Gastroesophageal sphincter (tissue), 3 donors: ENCODE measurements at regions not wholly inside any gene's neighbourhood (a gene's known extent, or its start where the extent isn't known, plus 50 kb on each side); places are given as distances from the start of the nearest gene placed in this dataset.

Experiments used
- EP300 ChIP-seq: sonication (generic); formaldehyde crosslinking; IDR thresholded peaks from one replicate; pipeline ENCODE4 v1.6.1; 2017; ENCODE audit warnings: antibody characterized with exemption, mild to moderate bottlenecking
- POLR2AphosphoS5 ChIP-seq: sonication (generic); formaldehyde crosslinking; IDR thresholded peaks from one replicate; pipeline ENCODE4 v1.6.1; 2017; ENCODE audit warnings: antibody characterized with exemption
- TF ChIP-seq, protein P1 (sequence below), 4 experiments: fragments of 200-600 bp in 2 of 4; fragments of 450-650 bp in 2 of 4; sonication (generic) in 1 of 4; IDR thresholded peaks; one replicate each; pipeline ENCODE4 v1.5.1; 2017 to 2019; ENCODE audit warnings: antibody characterized with exemption in 4 of 4, mild to moderate bottlenecking in 2 of 4, moderate library complexity in 2 of 4

DNA sequence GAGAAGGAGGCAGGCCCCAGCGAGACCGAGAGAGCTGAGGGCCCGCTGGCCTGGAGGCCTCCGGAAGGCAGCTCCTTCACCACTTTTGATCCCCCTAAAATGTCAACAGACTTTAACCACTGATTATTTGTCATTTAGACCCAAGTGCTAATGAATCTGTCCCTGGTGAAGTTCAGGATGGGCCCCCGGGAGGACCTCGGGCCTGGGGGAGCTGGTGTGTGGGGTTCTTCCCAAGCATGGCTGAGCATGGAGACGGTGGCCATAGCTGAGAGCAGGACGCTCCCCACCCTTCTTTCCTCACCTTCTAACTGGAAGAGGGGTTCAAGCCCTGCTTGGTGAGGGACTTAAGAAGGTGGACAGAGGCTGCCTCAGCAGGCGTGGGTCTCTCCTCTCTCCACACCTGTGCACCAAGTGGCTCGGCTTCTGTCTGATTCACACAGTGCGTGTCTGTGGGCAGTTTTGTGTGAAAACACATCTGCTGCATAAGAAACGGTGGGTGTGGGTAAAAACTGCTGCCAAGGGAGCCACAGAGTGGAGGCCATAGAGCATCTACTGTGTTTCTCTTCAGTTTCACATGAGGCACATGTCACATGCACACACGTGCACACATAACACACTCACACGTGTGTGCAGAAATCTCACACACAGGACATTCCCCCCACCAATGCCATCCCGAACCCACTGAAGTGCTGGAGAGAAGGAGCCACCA, 53.5 kb upstream of the VIPR2 start:
- no peak for TF ChIP-seq POLR2AphosphoS5
- TF ChIP-seq, protein P1, sequence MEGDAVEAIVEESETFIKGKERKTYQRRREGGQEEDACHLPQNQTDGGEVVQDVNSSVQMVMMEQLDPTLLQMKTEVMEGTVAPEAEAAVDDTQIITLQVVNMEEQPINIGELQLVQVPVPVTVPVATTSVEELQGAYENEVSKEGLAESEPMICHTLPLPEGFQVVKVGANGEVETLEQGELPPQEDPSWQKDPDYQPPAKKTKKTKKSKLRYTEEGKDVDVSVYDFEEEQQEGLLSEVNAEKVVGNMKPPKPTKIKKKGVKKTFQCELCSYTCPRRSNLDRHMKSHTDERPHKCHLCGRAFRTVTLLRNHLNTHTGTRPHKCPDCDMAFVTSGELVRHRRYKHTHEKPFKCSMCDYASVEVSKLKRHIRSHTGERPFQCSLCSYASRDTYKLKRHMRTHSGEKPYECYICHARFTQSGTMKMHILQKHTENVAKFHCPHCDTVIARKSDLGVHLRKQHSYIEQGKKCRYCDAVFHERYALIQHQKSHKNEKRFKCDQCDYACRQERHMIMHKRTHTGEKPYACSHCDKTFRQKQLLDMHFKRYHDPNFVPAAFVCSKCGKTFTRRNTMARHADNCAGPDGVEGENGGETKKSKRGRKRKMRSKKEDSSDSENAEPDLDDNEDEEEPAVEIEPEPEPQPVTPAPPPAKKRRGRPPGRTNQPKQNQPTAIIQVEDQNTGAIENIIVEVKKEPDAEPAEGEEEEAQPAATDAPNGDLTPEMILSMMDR (IDR thresholded peaks at IDR 0.05), result no peak
- TF ChIP-seq EP300, result no peak
